GM18907 (cell line): ENCODE measurements at regions not wholly inside any gene's neighbourhood (a gene's known extent, or its start where the extent isn't known, plus 50 kb on each side); places are given as distances from the start of the nearest gene placed in this dataset.

Source experiments
- ATAC-seq: cut with Tn5 transposase; IDR thresholded peaks from one replicate; pipeline ENCODE4 v1.9.1; 2021; ENCODE audit warnings: mild to moderate bottlenecking, moderate library complexity; ENCODE audit not compliant: unreplicated experiment

GRCh38 chr3:102269406-102269805 is 165.4 kb upstream of the ZPLD1 start:
- ATAC-seq, result no peak

- ATAC-seq, result no peak
Observed at GRCh38 chr3:102290241-102290640, 144.6 kb upstream of the ZPLD1 start.

GRCh38 chr3:102295756-102296155 is 139.1 kb upstream of the ZPLD1 start:
- ATAC-seq, result no peak

- ATAC-seq, result no peak
Observed at GRCh38 chr3:102297072-102297658, 137.7 kb upstream of the ZPLD1 start.

- peak; percentile 57 for ATAC-seq
Observed at GRCh38 chr3:102299125-102299877, 135.5 kb upstream of the ZPLD1 start.

- ATAC-seq, result no peak
Observed at GRCh38 chr3:102301155-102301880, 133.5 kb upstream of the ZPLD1 start.

- no peak for ATAC-seq
Observed at GRCh38 chr3:102302020-102302419, 132.8 kb upstream of the ZPLD1 start.

- ATAC-seq, result no peak
Observed at GRCh38 chr3:102304550-102304949, 130.3 kb upstream of the ZPLD1 start.

- no peak for ATAC-seq
Observed at GRCh38 chr3:102307442-102307841, 127.4 kb upstream of the ZPLD1 start.

GRCh38 chr3:102329066-102329465 is 105.7 kb upstream of the ZPLD1 start:
- no peak for ATAC-seq

GRCh38 chr3:102329561-102329960 is 105.3 kb upstream of the ZPLD1 start:
- ATAC-seq, result no peak

GRCh38 chr3:102332205-102332604 is 102.6 kb upstream of the ZPLD1 start:
- no peak for ATAC-seq

- ATAC-seq, result no peak
Observed at GRCh38 chr3:102332934-102333333, 101.9 kb upstream of the ZPLD1 start.

GRCh38 chr3:102336130-102336529 is 98.7 kb upstream of the ZPLD1 start:
- ATAC-seq, result no peak

GRCh38 chr3:102339671-102340070 is 95.1 kb upstream of the ZPLD1 start:
- no peak for ATAC-seq

- no peak for ATAC-seq
Observed at GRCh38 chr3:102346897-102347296, 87.9 kb upstream of the ZPLD1 start.

- no peak for ATAC-seq
Observed at GRCh38 chr3:102348904-102349303, 85.9 kb upstream of the ZPLD1 start.

GRCh38 chr3:102353148-102353547 is 81.7 kb upstream of the ZPLD1 start:
- ATAC-seq, result no peak

GRCh38 chr3:102353805-102354204 is 81.0 kb upstream of the ZPLD1 start:
- ATAC-seq, result no peak

GRCh38 chr3:102354818-102355515 is 79.8 kb upstream of the ZPLD1 start:
- ATAC-seq, result no peak

GRCh38 chr3:102356506-102356905 is 78.3 kb upstream of the ZPLD1 start:
- ATAC-seq, result no peak
